ENCODE measurements at regions not wholly inside any gene's neighbourhood (a gene's known extent, or its start where the extent isn't known, plus 50 kb on each side); places are given as distances from the start of the nearest gene placed in this dataset.

DNA sequence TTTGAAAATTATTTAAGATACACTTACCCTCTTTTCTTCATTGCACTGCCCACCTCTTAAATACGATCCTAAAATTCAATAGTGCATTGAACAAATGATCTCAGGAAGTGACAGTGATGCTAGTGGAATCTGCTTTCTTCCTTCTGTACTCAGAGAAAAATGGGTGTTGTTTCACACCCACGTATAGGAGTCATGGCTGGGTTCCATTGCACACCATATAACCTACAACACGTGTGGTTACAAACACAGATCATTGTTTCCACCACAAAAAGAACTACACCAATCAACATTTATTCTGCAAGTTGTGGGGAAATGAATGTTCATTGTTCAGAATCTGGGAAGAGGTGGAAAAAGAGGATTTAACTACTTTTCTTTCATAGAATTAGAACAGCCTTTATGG lies 275.9 kb downstream of the MAN2A1 start:
- H3K4me1 ChIP-seq (ENCODE audit: insufficient read depth, low read length, severe bottlenecking): peaks cover 18% of the 10 kb centered on the region
- TF ChIP-seq, protein P1, sequence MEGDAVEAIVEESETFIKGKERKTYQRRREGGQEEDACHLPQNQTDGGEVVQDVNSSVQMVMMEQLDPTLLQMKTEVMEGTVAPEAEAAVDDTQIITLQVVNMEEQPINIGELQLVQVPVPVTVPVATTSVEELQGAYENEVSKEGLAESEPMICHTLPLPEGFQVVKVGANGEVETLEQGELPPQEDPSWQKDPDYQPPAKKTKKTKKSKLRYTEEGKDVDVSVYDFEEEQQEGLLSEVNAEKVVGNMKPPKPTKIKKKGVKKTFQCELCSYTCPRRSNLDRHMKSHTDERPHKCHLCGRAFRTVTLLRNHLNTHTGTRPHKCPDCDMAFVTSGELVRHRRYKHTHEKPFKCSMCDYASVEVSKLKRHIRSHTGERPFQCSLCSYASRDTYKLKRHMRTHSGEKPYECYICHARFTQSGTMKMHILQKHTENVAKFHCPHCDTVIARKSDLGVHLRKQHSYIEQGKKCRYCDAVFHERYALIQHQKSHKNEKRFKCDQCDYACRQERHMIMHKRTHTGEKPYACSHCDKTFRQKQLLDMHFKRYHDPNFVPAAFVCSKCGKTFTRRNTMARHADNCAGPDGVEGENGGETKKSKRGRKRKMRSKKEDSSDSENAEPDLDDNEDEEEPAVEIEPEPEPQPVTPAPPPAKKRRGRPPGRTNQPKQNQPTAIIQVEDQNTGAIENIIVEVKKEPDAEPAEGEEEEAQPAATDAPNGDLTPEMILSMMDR (IDR thresholded peaks at IDR 0.05; ENCODE audit: low read length): no peak
- TF ChIP-seq EZH2 (IDR thresholded peaks at IDR 0.05; ENCODE audit: borderline replicate concordance, low read length): no peak

DNA sequence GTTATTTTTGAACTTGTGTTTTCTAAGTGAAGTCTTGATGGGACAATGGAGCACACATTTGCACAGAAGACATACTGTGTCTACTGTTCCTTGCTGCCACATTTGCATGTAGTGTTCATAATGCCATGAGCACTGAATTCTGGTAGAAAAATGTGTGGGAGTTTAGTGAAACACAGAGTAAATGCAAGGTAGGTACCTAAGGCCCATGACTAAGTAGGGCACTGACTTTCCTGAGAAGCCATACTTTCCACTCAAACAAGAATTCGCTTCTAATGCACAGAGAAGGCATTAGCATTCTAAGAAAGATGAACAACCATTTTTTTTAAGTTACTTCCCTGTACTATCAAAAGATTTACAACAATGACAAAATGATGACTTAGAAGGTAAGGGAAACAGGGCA lies 282.2 kb downstream of the MAN2A1 start:
- H3K4me1 ChIP-seq (ENCODE audit: insufficient read depth, low read length, severe bottlenecking): peaks cover 5% of the 10 kb centered on the region
- no peak overlapping the region for H3K9ac ChIP-seq (ENCODE audit: low read length)
- TF ChIP-seq, protein P1 (IDR thresholded peaks at IDR 0.05; ENCODE audit: low read length): no peak
- TF ChIP-seq EZH2 (IDR thresholded peaks at IDR 0.05; ENCODE audit: borderline replicate concordance, low read length): no peak
- no peaks in the 10 kb centered on the region for H3K27me3 ChIP-seq (ENCODE audit: insufficient read depth, low read length)
- H3K4me2 ChIP-seq (ENCODE audit: low read length): no peak overlapping the region
- 0 out of 2 replicates have a peak, but pooled peaks cover 3% of the 10 kb centered on the region for H3K9me3 ChIP-seq (ENCODE audit: low read length)
- no peak overlapping the region for H2AFZ ChIP-seq (ENCODE audit: low read length)
- H3K9me2 ChIP-seq (ENCODE audit: low read depth, low read length): no peaks in the 10 kb centered on the region
- no peak overlapping the region for H3K4me3 ChIP-seq (ENCODE audit: low read depth, low read length, poor library complexity, severe bottlenecking)
- peaks cover 16% of the 10 kb centered on the region for H3K36me3 ChIP-seq (ENCODE audit: insufficient read depth, low read length)
- H4K20me1 ChIP-seq (ENCODE audit: insufficient read depth, low read length): no peaks in the 10 kb centered on the region
- H3K27ac ChIP-seq (ENCODE audit: low read depth, low read length, poor library complexity, severe bottlenecking): no peak overlapping the region
- H3K79me2 ChIP-seq (ENCODE audit: insufficient read depth, low read length): no peaks in the 10 kb centered on the region
- H3F3A ChIP-seq (ENCODE audit: insufficient read depth, low read length): no peaks in the 10 kb centered on the region

More for the DNA sequence above, 275.9 kb downstream of the MAN2A1 start:
- H3K4me2 ChIP-seq (ENCODE audit: low read length): no peak overlapping the region
- H4K20me1 ChIP-seq (ENCODE audit: insufficient read depth, low read length): no peaks in the 10 kb centered on the region
- no peaks in the 10 kb centered on the region for H3K9me2 ChIP-seq (ENCODE audit: low read depth, low read length)
- H3K36me3 ChIP-seq (ENCODE audit: insufficient read depth, low read length): 0 out of 2 replicates have a peak, but pooled peaks cover 4% of the 10 kb centered on the region
- H3K4me3 ChIP-seq (ENCODE audit: low read depth, low read length, poor library complexity, severe bottlenecking): no peak overlapping the region
- H3K27me3 ChIP-seq (ENCODE audit: insufficient read depth, low read length): no peaks in the 10 kb centered on the region
- H3K79me2 ChIP-seq (ENCODE audit: insufficient read depth, low read length): no peaks in the 10 kb centered on the region
- H3K27ac ChIP-seq (ENCODE audit: low read depth, low read length, poor library complexity, severe bottlenecking): no peak overlapping the region
- H3K9ac ChIP-seq (ENCODE audit: low read length): no peak overlapping the region
- H3F3A ChIP-seq (ENCODE audit: insufficient read depth, low read length): no peaks in the 10 kb centered on the region
- H2AFZ ChIP-seq (ENCODE audit: low read length): no peak overlapping the region
- no peaks in the 10 kb centered on the region for H3K9me3 ChIP-seq (ENCODE audit: low read length)

DNA sequence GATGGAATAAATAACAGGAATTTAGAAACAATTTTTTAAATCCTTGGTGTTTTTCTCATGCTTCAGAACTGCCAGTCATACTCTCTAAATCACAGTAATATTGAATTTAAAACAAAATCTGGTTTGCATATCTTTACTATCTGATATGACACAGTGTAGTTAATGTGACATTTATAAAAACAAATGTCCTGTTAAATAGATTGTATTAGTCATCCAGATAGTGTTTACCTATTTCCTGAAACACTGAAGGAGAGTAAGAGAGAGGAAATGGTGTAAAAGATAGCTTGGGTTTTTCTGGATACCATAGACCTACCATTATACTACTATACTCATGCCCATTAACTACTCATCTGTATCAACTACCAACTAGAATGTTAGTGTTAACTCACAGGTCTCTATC lies 292.3 kb downstream of the MAN2A1 start:
- Histone ChIP-seq H3K4me1 (ENCODE audit: insufficient read depth, low read length, severe bottlenecking) (no peaks in the 10 kb centered on the region), H3K36me3 (ENCODE audit: insufficient read depth, low read length) (peaks cover 4% of the 10 kb centered on the region; the same call in 1 of the 2 replicates), H3F3A (ENCODE audit: insufficient read depth, low read length) (no peaks in the 10 kb centered on the region), H3K27ac (ENCODE audit: low read depth, low read length, poor library complexity, severe bottlenecking) (no peak overlapping the region), H3K4me3 (ENCODE audit: low read depth, low read length, poor library complexity, severe bottlenecking) (no peak overlapping the region), H2AFZ (ENCODE audit: low read length) (no peak overlapping the region), H3K9ac (ENCODE audit: low read length) (no peak overlapping the region), H4K20me1 (ENCODE audit: insufficient read depth, low read length) (no peaks in the 10 kb centered on the region), H3K4me2 (ENCODE audit: low read length) (no peak overlapping the region), H3K79me2 (ENCODE audit: insufficient read depth, low read length) (no peaks in the 10 kb centered on the region), H3K9me2 (ENCODE audit: low read depth, low read length) (no peaks in the 10 kb centered on the region), H3K27me3 (ENCODE audit: insufficient read depth, low read length) (no peaks in the 10 kb centered on the region), H3K9me3 (ENCODE audit: low read length) (no peaks in the 10 kb centered on the region)
- no peak for TF ChIP-seq EZH2 (IDR thresholded peaks at IDR 0.05; ENCODE audit: borderline replicate concordance, low read length)
- TF ChIP-seq, protein P1 (IDR thresholded peaks at IDR 0.05; ENCODE audit: low read length): no peak

Measured in OCI-LY1 (cell line).